Nephron progenitor cell (in vitro differentiated cells): ENCODE measurements at regions not wholly inside any gene's neighbourhood (a gene's known extent, or its start where the extent isn't known, plus 50 kb on each side); places are given as distances from the start of the nearest gene placed in this dataset.

Source experiments
- DNase-seq: peaks from one replicate; pipeline ENCODE4 v3.0.0; 2021
- H3K27ac Mint-ChIP-seq: 2 replicates; pipeline ENCODE4 v1.8.0; 2021; ENCODE audit warnings: mild to moderate bottlenecking, moderate library complexity, mixed read lengths
- H3K27me3 Mint-ChIP-seq: 2 replicates; pipeline ENCODE4 v1.8.0; 2021; ENCODE audit warnings: mild to moderate bottlenecking, low read depth, mixed read lengths; ENCODE audit not compliant: poor library complexity
- H3K36me3 Mint-ChIP-seq: 2 replicates; pipeline ENCODE4 v1.8.0; 2021; ENCODE audit warnings: low read depth, mixed read lengths
- H3K4me1 Mint-ChIP-seq: 2 replicates; pipeline ENCODE4 v1.8.0; 2021; ENCODE audit warnings: mixed read lengths
- H3K4me3 Mint-ChIP-seq: 2 replicates; pipeline ENCODE4 v1.8.0; 2021; ENCODE audit warnings: mild to moderate bottlenecking, moderate library complexity, mixed read lengths
- H3K9me3 Mint-ChIP-seq: 2 replicates; pipeline ENCODE4 v1.8.0; 2021; ENCODE audit warnings: mild to moderate bottlenecking, moderate library complexity, mixed read lengths
- CTCF ChIP-seq: fragments of 200-600 bp; sonication (generic); IDR thresholded peaks from 2 replicates; pipeline ENCODE4 v1.5.0; 2021; ENCODE audit warnings: antibody characterized with exemption

DNA sequence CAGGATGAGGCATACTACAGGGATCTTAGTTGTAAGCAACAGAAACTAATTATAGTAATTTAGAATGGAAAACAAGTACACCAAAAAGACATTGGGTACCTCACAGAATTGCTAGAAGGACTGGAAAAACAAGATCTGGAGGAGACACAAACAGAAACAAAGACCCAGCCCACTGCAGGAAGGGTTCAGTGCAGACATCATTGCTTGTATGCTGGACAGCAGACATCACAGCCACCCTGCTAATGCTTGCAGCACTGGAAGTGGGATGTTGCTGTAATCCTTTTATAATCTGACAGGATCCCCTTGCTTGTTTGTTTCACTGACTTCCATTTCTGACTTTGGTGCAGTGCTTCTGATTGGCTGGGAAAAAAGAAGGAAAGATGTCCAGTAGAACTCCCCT, 111.4 kb upstream of the ZNF678 start:
- H3K36me3 Mint-ChIP-seq: no peaks in the 10 kb centered on the region
- H3K4me1 Mint-ChIP-seq: no peaks in the 10 kb centered on the region
- TF ChIP-seq CTCF: no peak
- H3K27me3 Mint-ChIP-seq: peaks cover 48% of the 10 kb centered on the region
- DNase-seq: no peak
- no peak overlapping the region for H3K4me3 Mint-ChIP-seq
- H3K9me3 Mint-ChIP-seq: peaks cover 16% of the 10 kb centered on the region
- no peak overlapping the region for H3K27ac Mint-ChIP-seq

GRCh38 chr1:227451057-227451456, 112.3 kb upstream of the ZNF678 start:
- Mint-ChIP-seq H3K27me3 (peaks cover 49% of the 10 kb centered on the region), H3K36me3 (no peaks in the 10 kb centered on the region), H3K27ac (no peak overlapping the region), H3K9me3 (peaks cover 23% of the 10 kb centered on the region), H3K4me1 (no peaks in the 10 kb centered on the region), H3K4me3 (no peak overlapping the region)
- TF ChIP-seq CTCF: no peak
- DNase-seq: no peak

- peaks cover 45% of the 10 kb centered on the region for H3K27me3 Mint-ChIP-seq
- no peak for DNase-seq
- H3K4me3 Mint-ChIP-seq: no peak overlapping the region
- no peaks in the 10 kb centered on the region for H3K36me3 Mint-ChIP-seq
- no peak for TF ChIP-seq CTCF
- H3K9me3 Mint-ChIP-seq: peaks cover 27% of the 10 kb centered on the region
- no peak overlapping the region for H3K27ac Mint-ChIP-seq
- H3K4me1 Mint-ChIP-seq: no peaks in the 10 kb centered on the region
Observed at GRCh38 chr1:227450489-227450888, 112.9 kb upstream of the ZNF678 start.

- no peak for TF ChIP-seq CTCF
- H3K27me3 Mint-ChIP-seq: peaks cover 39% of the 10 kb centered on the region
- DNase-seq: no peak
- no peaks in the 10 kb centered on the region for H3K36me3 Mint-ChIP-seq
- H3K27ac Mint-ChIP-seq: no peak overlapping the region
- H3K4me1 Mint-ChIP-seq: no peaks in the 10 kb centered on the region
- H3K4me3 Mint-ChIP-seq: no peak overlapping the region
- peaks cover 27% of the 10 kb centered on the region for H3K9me3 Mint-ChIP-seq
Observed at GRCh38 chr1:227449741-227450441, 113.5 kb upstream of the ZNF678 start.

DNA sequence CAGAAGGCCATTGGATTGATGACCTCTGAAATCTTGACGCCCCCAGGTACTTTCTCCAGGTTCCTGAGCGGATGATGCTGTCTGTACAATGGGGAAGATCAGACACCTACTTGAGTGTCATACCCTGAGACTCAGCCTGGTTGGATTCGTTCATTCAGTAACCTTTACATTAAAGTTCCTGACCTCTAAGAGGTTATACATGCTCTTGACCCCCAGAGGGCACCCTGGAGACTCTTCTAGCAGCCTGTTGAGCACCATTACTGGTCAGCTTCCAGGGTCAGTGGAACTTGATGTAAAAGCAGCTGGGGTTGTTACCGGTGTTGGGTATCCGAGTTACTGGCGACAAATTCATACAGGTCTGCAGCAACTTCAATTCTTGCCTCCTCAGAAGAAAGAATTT, 114.3 kb upstream of the ZNF678 start:
- Mint-ChIP-seq H3K9me3 (peaks cover 27% of the 10 kb centered on the region), H3K4me1 (no peaks in the 10 kb centered on the region), H3K27me3 (peaks cover 35% of the 10 kb centered on the region), H3K36me3 (no peaks in the 10 kb centered on the region), H3K27ac (no peak overlapping the region), H3K4me3 (no peak overlapping the region)
- TF ChIP-seq CTCF: peak; percentile 37
- DNase-seq: peak; percentile 27

DNA sequence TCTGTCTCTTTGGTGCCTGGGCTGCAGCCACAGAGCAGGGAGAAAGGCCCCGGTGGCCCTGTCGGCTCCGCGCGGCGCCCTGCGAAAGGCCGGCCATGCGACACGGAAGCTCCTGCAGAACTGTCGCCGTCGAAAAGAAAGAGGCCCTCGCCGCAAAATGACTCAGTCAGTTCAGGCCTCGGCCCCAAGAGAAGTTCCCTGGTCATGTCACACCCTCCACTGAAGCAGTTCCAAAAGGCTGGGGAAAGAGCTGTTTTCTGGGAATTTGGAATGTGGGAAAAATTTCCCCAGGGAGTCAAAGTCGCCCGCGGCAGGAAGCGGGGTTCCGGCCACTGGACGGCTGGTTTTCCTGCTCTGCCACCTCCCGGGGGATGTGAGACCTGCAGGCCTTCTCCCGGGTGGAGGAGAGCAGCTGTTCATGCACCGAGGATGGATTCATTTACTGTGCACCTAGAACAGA, 115.8 kb upstream of the ZNF678 start:
- TF ChIP-seq CTCF: peak; percentile 25

More for the DNA sequence above, 115.8 kb upstream of the ZNF678 start:
- Mint-ChIP-seq H3K9me3 (peaks cover 27% of the 10 kb centered on the region), H3K27me3 (peaks cover 31% of the 10 kb centered on the region), H3K27ac (no peak overlapping the region), H3K4me1 (no peaks in the 10 kb centered on the region), H3K36me3 (no peaks in the 10 kb centered on the region), H3K4me3 (no peak overlapping the region)
- peak; percentile 28 for DNase-seq
